GM10248 (cell line): ENCODE measurements at regions not wholly inside any gene's neighbourhood (a gene's known extent, or its start where the extent isn't known, plus 50 kb on each side); places are given as distances from the start of the nearest gene placed in this dataset.

Experiments
- CTCF ChIA-PET: fragments of 300-600 bp; sonication (Branson Sonifier 250); formaldehyde crosslinking; extraction: SDS; loops from one replicate; lab custom pipeline; 2021; ENCODE audit warnings: antibody characterized with exemption; lab: Yijun Ruan, JAX
- POLR2A ChIA-PET: fragments of 350-650 bp; sonication (Branson Sonifier 250); formaldehyde crosslinking; extraction: SDS; loops from one replicate; lab custom pipeline; 2020; ENCODE audit warnings: antibody characterized with exemption; lab: Yijun Ruan, JAX
- DNase-seq: peaks from one replicate; pipeline ENCODE4 v3.0.0; 2012; ENCODE audit errors: extremely low spot score
- CTCF ChIP-seq: IDR thresholded peaks from 2 replicates; pipeline ENCODE4 v1.5.1; 2012; ENCODE audit warnings: mild to moderate bottlenecking, low read depth; ENCODE audit errors: extremely low read depth, missing control alignments, control extremely low read depth

GRCh38 chr2:175855794-175856453, 146.1 kb downstream of the LNPK start:
- no peak for DNase-seq
- ChIA-PET POLR2A (no interaction called here), CTCF (interaction anchor here (1.2 to 1.7 kb wide), 2 partner anchors 11 to 12 kb away, joined by 3 to 4 read pairs; no protein-coding TSS in a partner anchor)
- no peak for TF ChIP-seq CTCF

- TF ChIP-seq CTCF, result no peak
- DNase-seq, result no peak
- ChIA-PET POLR2A (no interaction called here), CTCF (interaction anchor here (1.2 to 1.7 kb wide), 2 partner anchors 10 to 12 kb away, joined by 3 to 4 read pairs; no protein-coding TSS in a partner anchor)
Measured at GRCh38 chr2:175855236-175855635, 146.8 kb downstream of the LNPK start.

GRCh38 chr2:175854665-175855064, 147.4 kb downstream of the LNPK start:
- CTCF ChIA-PET, result no interaction called here
- TF ChIP-seq CTCF, result no peak
- DNase-seq, result no peak
- POLR2A ChIA-PET, result no interaction called here

GRCh38 chr2:175854129-175854528, 147.9 kb downstream of the LNPK start:
- ChIA-PET CTCF (no interaction called here), POLR2A (no interaction called here)
- no peak for TF ChIP-seq CTCF
- DNase-seq, result no peak

GRCh38 chr2:175853616-175853890, 148.5 kb downstream of the LNPK start:
- TF ChIP-seq CTCF, result no peak
- CTCF ChIA-PET, result no interaction called here
- DNase-seq, result no peak
- POLR2A ChIA-PET, result no interaction called here

- DNase-seq, result no peak
- POLR2A ChIA-PET, result no interaction called here
- TF ChIP-seq CTCF, result no peak
- CTCF ChIA-PET, result no interaction called here
Measured at GRCh38 chr2:175852879-175853615, 149.0 kb downstream of the LNPK start.
